CD4-positive, CD25-positive, alpha-beta regulatory T cell (primary cell): ENCODE measurements at regions not wholly inside any gene's neighbourhood (a gene's known extent, or its start where the extent isn't known, plus 50 kb on each side); places are given as distances from the start of the nearest gene placed in this dataset.

ENCODE experiments used
- ATAC-seq, 2 donors: fragments of 150-1000 bp; cut with Tn5 transposase; one replicate each; pipeline ENCODE4 v1.10.0; 2021; ENCODE audit warnings: low read depth in 2 of 2, moderate number of reproducible peaks in 2 of 2, moderate library complexity in 1 of 2
- DNase-seq, 3 donors: peaks; one replicate each; pipeline versions ENCODE4 v3.0.0 to v3.0.0-alpha.2; 2012 to 2022; ENCODE audit warnings: mixed read lengths in 1 of 3
- H3K27ac ChIP-seq: one replicate; pipeline ENCODE4 v1.7.0; 2013; ENCODE audit warnings: mild to moderate bottlenecking, low read length; ENCODE audit not compliant: insufficient read depth, poor library complexity, severe bottlenecking
- H3K27me3 ChIP-seq: one replicate; pipeline ENCODE4 v1.7.0; 2013; ENCODE audit warnings: low read length; ENCODE audit not compliant: control insufficient read depth, insufficient read depth
- H3K36me3 ChIP-seq: one replicate; pipeline ENCODE4 v1.7.0; 2013; ENCODE audit warnings: mild to moderate bottlenecking, low read length, moderate library complexity; ENCODE audit not compliant: control insufficient read depth, insufficient read depth
- H3K4me1 ChIP-seq: 2 replicates; pipeline ENCODE4 v1.7.0; 2013; ENCODE audit warnings: mild to moderate bottlenecking, low read length; ENCODE audit not compliant: insufficient read depth, control insufficient read depth, poor library complexity, severe bottlenecking
- H3K4me3 ChIP-seq: one replicate; pipeline ENCODE4 v1.7.0; 2013; ENCODE audit warnings: low read depth, mild to moderate bottlenecking, low read length, moderate library complexity
- H3K9me3 ChIP-seq, 2 experiments: 1 replicate in 1 of 2; 2 replicates in 1 of 2; pipeline ENCODE4 v1.7.0; 2013; ENCODE audit warnings: low read length in 2 of 2, mild to moderate bottlenecking in 1 of 2, moderate library complexity in 1 of 2; ENCODE audit not compliant: control insufficient read depth in 2 of 2
- H3K27ac Mint-ChIP-seq, 3 donors: one replicate each; pipeline ENCODE4 v1.8.0; 2020 to 2022; ENCODE audit warnings: mild to moderate bottlenecking in 3 of 3, mixed read lengths in 3 of 3, moderate library complexity in 2 of 3
- H3K27me3 Mint-ChIP-seq: one replicate; pipeline ENCODE4 v1.8.0; 2022; ENCODE audit warnings: mild to moderate bottlenecking, mixed read lengths
- H3K36me3 Mint-ChIP-seq: one replicate; pipeline ENCODE4 v1.8.0; 2020; ENCODE audit warnings: mixed read lengths
- H3K4me1 Mint-ChIP-seq, 4 donors: one replicate each; pipeline ENCODE4 v1.8.0; 2020 to 2022; ENCODE audit warnings: mixed read lengths in 4 of 4, mild to moderate bottlenecking in 1 of 4
- H3K4me3 Mint-ChIP-seq, 4 donors: one replicate each; pipeline ENCODE4 v1.8.0; 2020 to 2022; ENCODE audit warnings: mild to moderate bottlenecking in 4 of 4, mixed read lengths in 4 of 4, moderate library complexity in 3 of 4
- H3K9me3 Mint-ChIP-seq, 7 donors: one replicate each; pipeline ENCODE4 v1.8.0; 2020 to 2022; ENCODE audit warnings: mixed read lengths in 7 of 7, mild to moderate bottlenecking in 3 of 7, moderate library complexity in 2 of 7

- Histone ChIP-seq H3K27me3 (no peaks in the 10 kb centered on the region), H3K27ac (no peak overlapping the region), H3K9me3 (no peaks in the 10 kb centered on the region), H3K36me3 (no peaks in the 10 kb centered on the region), H3K4me3 (no peak overlapping the region), H3K4me1 (no peaks in the 10 kb centered on the region)
- no peak for ATAC-seq
- DNase-seq: no peak
- Mint-ChIP-seq H3K4me1 (no peaks in the 10 kb centered on the region), H3K27me3 (peaks cover 4% of the 10 kb centered on the region), H3K4me3 (no peak overlapping the region), H3K36me3 (no peaks in the 10 kb centered on the region), H3K9me3 (peaks cover 0 to 5% (median 3%) of the 10 kb centered on the region in 7 donors), H3K27ac (no peak overlapping the region)
Measured at GRCh38 chr12:71297930-71298329, 140.1 kb upstream of the TSPAN8 start.

DNA sequence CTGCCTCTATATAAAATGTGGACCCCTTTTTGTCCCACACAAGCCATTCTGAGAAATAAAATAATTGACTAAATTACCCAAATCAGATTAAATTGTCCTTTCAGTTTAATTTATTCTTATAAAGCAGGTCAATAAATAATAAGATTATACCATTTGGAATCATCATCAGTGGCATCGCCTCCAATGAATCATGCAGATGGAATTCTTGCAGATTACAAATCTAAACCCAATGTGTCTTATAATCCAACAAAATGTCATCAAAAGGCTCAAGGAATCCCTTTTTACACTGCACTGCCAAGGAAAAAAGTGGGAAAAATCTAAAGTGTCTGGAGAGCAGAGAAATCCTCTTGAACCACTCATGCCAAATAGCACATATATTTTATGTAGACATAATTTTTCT, 138.2 kb upstream of the TSPAN8 start:
- H3K9me3 Mint-ChIP-seq: peaks cover 2 to 6% (median 4%) of the 10 kb centered on the region in 7 donors
- no peaks in the 10 kb centered on the region for H3K4me1 Mint-ChIP-seq
- no peaks in the 10 kb centered on the region for H3K27me3 ChIP-seq
- no peak overlapping the region for H3K27ac Mint-ChIP-seq
- H3K4me3 Mint-ChIP-seq: no peak overlapping the region
- no peaks in the 10 kb centered on the region for H3K4me1 ChIP-seq
- DNase-seq (no peak), ATAC-seq (no peak)
- H3K36me3 ChIP-seq: no peaks in the 10 kb centered on the region
- no peak overlapping the region for H3K4me3 ChIP-seq
- H3K9me3 ChIP-seq: no peaks in the 10 kb centered on the region
- no peaks in the 10 kb centered on the region for H3K36me3 Mint-ChIP-seq
- H3K27me3 Mint-ChIP-seq: peaks cover 4% of the 10 kb centered on the region
- H3K27ac ChIP-seq: no peak overlapping the region

DNA sequence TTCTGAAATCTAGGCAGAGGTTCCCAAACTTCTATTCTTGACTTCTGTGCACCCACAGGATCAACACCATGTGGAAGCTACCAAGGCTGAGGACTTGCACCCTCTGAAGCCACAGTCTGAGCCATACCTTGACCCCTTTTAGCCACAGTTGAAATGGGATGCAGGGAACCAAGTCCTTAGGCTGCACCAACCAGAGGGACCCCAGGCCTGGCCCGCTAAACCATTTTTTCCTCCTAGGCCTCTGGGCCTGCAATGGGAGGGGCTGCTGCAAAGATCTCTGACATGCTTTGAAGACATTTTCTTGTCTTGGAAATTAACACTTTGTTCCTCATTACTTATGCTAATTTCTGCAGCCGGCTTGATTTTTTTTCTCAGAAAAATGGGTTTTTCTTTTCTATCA, 133.9 kb upstream of the TSPAN8 start:
- Histone ChIP-seq H3K4me3 (no peak overlapping the region), H3K27me3 (no peaks in the 10 kb centered on the region), H3K27ac (no peak overlapping the region), H3K4me1 (no peaks in the 10 kb centered on the region), H3K36me3 (no peaks in the 10 kb centered on the region), H3K9me3 (no peaks in the 10 kb centered on the region)
- Mint-ChIP-seq H3K4me1 (no peaks in the 10 kb centered on the region), H3K4me3 (no peak overlapping the region), H3K27ac (no peak overlapping the region), H3K9me3 (peaks cover 2 to 10% (median 4%) of the 10 kb centered on the region in 7 donors), H3K27me3 (peaks cover 4% of the 10 kb centered on the region), H3K36me3 (no peaks in the 10 kb centered on the region)
- DNase-seq (no peak), ATAC-seq (no peak)

GRCh38 chr12:71283883-71284282, 126.1 kb upstream of the TSPAN8 start:
- peaks cover 0 to 4% (median 3%) of the 10 kb centered on the region in 7 donors for H3K9me3 Mint-ChIP-seq
- Histone ChIP-seq H3K27me3 (no peaks in the 10 kb centered on the region), H3K27ac (no peak overlapping the region), H3K4me3 (no peak overlapping the region), H3K4me1 (no peaks in the 10 kb centered on the region), H3K36me3 (no peaks in the 10 kb centered on the region), H3K9me3 (no peaks in the 10 kb centered on the region)
- no peaks in the 10 kb centered on the region for H3K4me1 Mint-ChIP-seq
- ATAC-seq (no peak), DNase-seq (no peak)
- H3K27me3 Mint-ChIP-seq: no peaks in the 10 kb centered on the region
- H3K36me3 Mint-ChIP-seq: no peaks in the 10 kb centered on the region
- H3K4me3 Mint-ChIP-seq: no peak overlapping the region
- H3K27ac Mint-ChIP-seq: no peak overlapping the region

DNA sequence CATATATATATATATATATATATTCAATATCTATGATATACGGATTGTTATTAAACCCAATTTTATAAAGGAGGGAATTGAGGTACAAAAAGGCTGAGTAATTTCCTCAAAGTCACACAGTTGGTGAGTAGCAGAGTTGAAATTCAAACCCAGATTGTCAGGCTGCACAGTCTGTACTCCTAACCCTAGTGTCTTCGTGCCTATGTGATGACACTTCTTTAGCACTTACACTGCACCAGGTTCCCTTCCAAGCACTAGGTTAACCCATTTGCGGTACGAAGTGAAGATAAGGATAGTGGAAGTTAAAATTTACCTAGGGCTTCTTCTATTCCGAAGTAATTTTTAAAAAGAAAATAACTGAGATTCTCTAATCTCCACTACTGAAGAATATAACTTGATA, 125.1 kb upstream of the TSPAN8 start:
- no peaks in the 10 kb centered on the region for H3K4me1 ChIP-seq
- DNase-seq (no peak), ATAC-seq (no peak)
- H3K27me3 ChIP-seq: no peaks in the 10 kb centered on the region
- Mint-ChIP-seq H3K36me3 (no peaks in the 10 kb centered on the region), H3K4me1 (no peaks in the 10 kb centered on the region), H3K9me3 (peaks cover 0 to 4% (median 3%) of the 10 kb centered on the region in 7 donors), H3K27me3 (no peaks in the 10 kb centered on the region), H3K4me3 (no peak overlapping the region), H3K27ac (no peak overlapping the region)
- H3K9me3 ChIP-seq: no peaks in the 10 kb centered on the region
- H3K36me3 ChIP-seq: no peaks in the 10 kb centered on the region
- no peak overlapping the region for H3K4me3 ChIP-seq
- no peak overlapping the region for H3K27ac ChIP-seq

GRCh38 chr12:71282020-71282419, 124.2 kb upstream of the TSPAN8 start:
- H3K4me1 Mint-ChIP-seq: no peaks in the 10 kb centered on the region
- no peak overlapping the region for H3K27ac Mint-ChIP-seq

DNA sequence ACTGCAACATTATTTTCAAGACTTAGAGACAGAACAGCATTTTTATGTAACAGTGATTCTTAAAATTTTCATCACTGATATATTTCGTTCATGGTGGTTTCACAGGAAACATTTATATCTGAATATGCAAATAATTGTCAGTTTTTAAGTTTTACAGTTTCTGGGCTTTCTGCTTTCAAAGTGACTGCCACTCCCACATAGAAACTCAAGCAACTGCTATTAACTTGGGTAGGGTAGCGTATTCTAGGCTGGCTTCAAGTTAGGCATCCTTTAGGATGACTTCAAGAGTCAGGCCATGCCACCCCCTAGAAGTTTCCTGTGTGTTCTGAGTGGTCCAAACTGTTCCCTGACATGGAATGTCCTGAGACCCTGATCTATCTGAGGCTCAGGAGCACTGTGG, 123.6 kb upstream of the TSPAN8 start:
- ATAC-seq: no peak
- Histone ChIP-seq H3K27ac (no peak overlapping the region), H3K4me3 (no peak overlapping the region), H3K9me3 (no peaks in the 10 kb centered on the region), H3K27me3 (no peaks in the 10 kb centered on the region), H3K36me3 (no peaks in the 10 kb centered on the region), H3K4me1 (no peaks in the 10 kb centered on the region)
- Mint-ChIP-seq H3K4me3 (no peak overlapping the region), H3K27ac (no peak overlapping the region), H3K9me3 (peaks cover 0 to 3% (median 0%) of the 10 kb centered on the region in 7 donors), H3K27me3 (no peaks in the 10 kb centered on the region), H3K4me1 (no peaks in the 10 kb centered on the region), H3K36me3 (no peaks in the 10 kb centered on the region)
- DNase-seq: no peak

More at GRCh38 chr12:71282020-71282419, 124.2 kb upstream of the TSPAN8 start:
- Mint-ChIP-seq H3K36me3 (no peaks in the 10 kb centered on the region), H3K9me3 (peaks cover 0 to 3% (median 1%) of the 10 kb centered on the region in 7 donors), H3K4me3 (no peak overlapping the region), H3K27me3 (no peaks in the 10 kb centered on the region)
- no peak overlapping the region for H3K27ac ChIP-seq
- H3K9me3 ChIP-seq: no peaks in the 10 kb centered on the region
- no peaks in the 10 kb centered on the region for H3K4me1 ChIP-seq
- H3K4me3 ChIP-seq: no peak overlapping the region
- no peaks in the 10 kb centered on the region for H3K27me3 ChIP-seq
- ATAC-seq: no peak
- DNase-seq: no peak
- no peaks in the 10 kb centered on the region for H3K36me3 ChIP-seq

GRCh38 chr12:71277866-71278265, 120.1 kb upstream of the TSPAN8 start:
- no peaks in the 10 kb centered on the region for H3K27me3 ChIP-seq
- H3K9me3 ChIP-seq: no peaks in the 10 kb centered on the region
- H3K4me1 Mint-ChIP-seq: no peaks in the 10 kb centered on the region
- H3K4me3 ChIP-seq: no peak overlapping the region
- H3K27me3 Mint-ChIP-seq: no peaks in the 10 kb centered on the region
- DNase-seq (no peak), ATAC-seq (no peak)
- H3K36me3 ChIP-seq: no peaks in the 10 kb centered on the region
- H3K36me3 Mint-ChIP-seq: no peaks in the 10 kb centered on the region
- no peak overlapping the region for H3K27ac ChIP-seq
- no peaks in the 10 kb centered on the region for H3K4me1 ChIP-seq
- H3K27ac Mint-ChIP-seq: no peak overlapping the region
- no peak overlapping the region for H3K4me3 Mint-ChIP-seq
- H3K9me3 Mint-ChIP-seq: peaks cover 0 to 4% (median 0%) of the 10 kb centered on the region in 7 donors
